IMR-90 (cell line): ENCODE measurements at regions not wholly inside any gene's neighbourhood (a gene's known extent, or its start where the extent isn't known, plus 50 kb on each side); places are given as distances from the start of the nearest gene placed in this dataset.

Source experiments
- CEBPB ChIP-seq: IDR thresholded peaks from 2 replicates; pipeline ENCODE4 v1.6.1; 2012; ENCODE audit warnings: low read depth, low read length, improper control_type of control experiment
- CHD1 ChIP-seq: IDR thresholded peaks from 2 replicates; pipeline ENCODE4 v1.6.1; 2012; ENCODE audit warnings: low read depth, low read length, improper control_type of control experiment
- FOS ChIP-seq: fragments of 150-350 bp; IDR thresholded peaks from 2 replicates; pipeline ENCODE4 v1.6.1; 2016; ENCODE audit warnings: low read depth, low read length
- MAFK ChIP-seq: IDR thresholded peaks from 2 replicates; pipeline ENCODE4 v1.6.1; 2012; ENCODE audit warnings: low read depth, low read length, improper control_type of control experiment
- MXI1 ChIP-seq: IDR thresholded peaks from 2 replicates; pipeline ENCODE4 v1.6.1; 2012; ENCODE audit warnings: low read depth, mild to moderate bottlenecking, low read length, moderate library complexity, borderline replicate concordance
- POLR2A ChIP-seq: IDR thresholded peaks from 2 replicates; pipeline ENCODE4 v1.6.1; 2012; ENCODE audit warnings: mild to moderate bottlenecking, low read depth, low read length
- RAD21 ChIP-seq: IDR thresholded peaks from 2 replicates; pipeline ENCODE4 v1.6.1; 2012; ENCODE audit warnings: low read length, improper control_type of control experiment
- RCOR1 ChIP-seq: IDR thresholded peaks from 2 replicates; pipeline ENCODE4 v1.6.1; 2012; ENCODE audit warnings: mild to moderate bottlenecking, low read length, improper control_type of control experiment; ENCODE audit not compliant: insufficient replicate concordance
- RFX5 ChIP-seq: IDR thresholded peaks from 2 replicates; pipeline ENCODE4 v1.8.0; 2012; ENCODE audit warnings: low read depth, mild to moderate bottlenecking, low read length, moderate library complexity
- SMC3 ChIP-seq: fragments of 150-350 bp; IDR thresholded peaks from 2 replicates; pipeline ENCODE4 v1.6.1; 2016; ENCODE audit warnings: low read depth, mild to moderate bottlenecking, antibody characterized with exemption, low read length, moderate library complexity
- TF ChIP-seq, protein P1 (sequence below): conservative IDR thresholded peaks from 2 replicates; pipeline ENCODE4 v1.5.1; 2012; ENCODE audit warnings: mild to moderate bottlenecking, low read depth, low read length, improper control_type of control experiment
- TF ChIP-seq, protein P2 (sequence below): fragments of 150-350 bp; IDR thresholded peaks from 2 replicates; pipeline ENCODE4 v1.6.1; 2017; ENCODE audit warnings: mild to moderate bottlenecking, antibody characterized with exemption, low read length, low read depth
- TF ChIP-seq, protein P3 (sequence below): fragments of 150-350 bp; IDR thresholded peaks from 2 replicates; pipeline ENCODE4 v1.6.1; 2016; ENCODE audit warnings: low read depth, mild to moderate bottlenecking, low read length, moderate library complexity, borderline replicate concordance

DNA sequence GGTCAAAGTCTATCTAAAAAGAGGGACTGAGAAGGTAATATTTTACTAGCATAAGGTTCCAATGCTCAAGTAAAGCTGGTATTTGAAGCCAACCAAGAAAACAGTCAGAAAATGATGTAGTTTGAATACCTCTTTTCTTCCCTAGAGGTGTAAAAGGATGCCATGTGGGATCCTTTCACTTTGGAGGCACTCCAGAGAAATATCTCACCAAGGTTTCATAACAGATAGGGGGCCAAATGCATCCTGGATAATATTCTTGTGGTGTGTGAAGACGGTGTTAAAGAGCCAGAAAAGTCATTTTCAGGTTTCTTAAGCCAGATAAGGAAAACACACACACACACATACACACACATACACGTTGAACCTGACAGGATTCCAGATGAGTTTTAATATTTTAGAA, 136.1 kb upstream of the PRKD1 start:
- TF ChIP-seq POLR2A (no peak), SMC3 (no peak), MXI1 (no peak), CEBPB (no peak), RFX5 (no peak), MAFK (no peak), RAD21 (no peak), CHD1 (no peak), FOS (no peak), RCOR1 (no peak)
- TF ChIP-seq, protein P1, sequence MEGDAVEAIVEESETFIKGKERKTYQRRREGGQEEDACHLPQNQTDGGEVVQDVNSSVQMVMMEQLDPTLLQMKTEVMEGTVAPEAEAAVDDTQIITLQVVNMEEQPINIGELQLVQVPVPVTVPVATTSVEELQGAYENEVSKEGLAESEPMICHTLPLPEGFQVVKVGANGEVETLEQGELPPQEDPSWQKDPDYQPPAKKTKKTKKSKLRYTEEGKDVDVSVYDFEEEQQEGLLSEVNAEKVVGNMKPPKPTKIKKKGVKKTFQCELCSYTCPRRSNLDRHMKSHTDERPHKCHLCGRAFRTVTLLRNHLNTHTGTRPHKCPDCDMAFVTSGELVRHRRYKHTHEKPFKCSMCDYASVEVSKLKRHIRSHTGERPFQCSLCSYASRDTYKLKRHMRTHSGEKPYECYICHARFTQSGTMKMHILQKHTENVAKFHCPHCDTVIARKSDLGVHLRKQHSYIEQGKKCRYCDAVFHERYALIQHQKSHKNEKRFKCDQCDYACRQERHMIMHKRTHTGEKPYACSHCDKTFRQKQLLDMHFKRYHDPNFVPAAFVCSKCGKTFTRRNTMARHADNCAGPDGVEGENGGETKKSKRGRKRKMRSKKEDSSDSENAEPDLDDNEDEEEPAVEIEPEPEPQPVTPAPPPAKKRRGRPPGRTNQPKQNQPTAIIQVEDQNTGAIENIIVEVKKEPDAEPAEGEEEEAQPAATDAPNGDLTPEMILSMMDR = no peak
- TF ChIP-seq, protein P2, sequence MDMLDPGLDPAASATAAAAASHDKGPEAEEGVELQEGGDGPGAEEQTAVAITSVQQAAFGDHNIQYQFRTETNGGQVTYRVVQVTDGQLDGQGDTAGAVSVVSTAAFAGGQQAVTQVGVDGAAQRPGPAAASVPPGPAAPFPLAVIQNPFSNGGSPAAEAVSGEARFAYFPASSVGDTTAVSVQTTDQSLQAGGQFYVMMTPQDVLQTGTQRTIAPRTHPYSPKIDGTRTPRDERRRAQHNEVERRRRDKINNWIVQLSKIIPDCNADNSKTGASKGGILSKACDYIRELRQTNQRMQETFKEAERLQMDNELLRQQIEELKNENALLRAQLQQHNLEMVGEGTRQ = no peak
- TF ChIP-seq, protein P3, sequence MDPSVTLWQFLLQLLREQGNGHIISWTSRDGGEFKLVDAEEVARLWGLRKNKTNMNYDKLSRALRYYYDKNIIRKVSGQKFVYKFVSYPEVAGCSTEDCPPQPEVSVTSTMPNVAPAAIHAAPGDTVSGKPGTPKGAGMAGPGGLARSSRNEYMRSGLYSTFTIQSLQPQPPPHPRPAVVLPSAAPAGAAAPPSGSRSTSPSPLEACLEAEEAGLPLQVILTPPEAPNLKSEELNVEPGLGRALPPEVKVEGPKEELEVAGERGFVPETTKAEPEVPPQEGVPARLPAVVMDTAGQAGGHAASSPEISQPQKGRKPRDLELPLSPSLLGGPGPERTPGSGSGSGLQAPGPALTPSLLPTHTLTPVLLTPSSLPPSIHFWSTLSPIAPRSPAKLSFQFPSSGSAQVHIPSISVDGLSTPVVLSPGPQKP = no peak
